HepG2 (cell line): ENCODE measurements at regions not wholly inside any gene's neighbourhood (a gene's known extent, or its start where the extent isn't known, plus 50 kb on each side); places are given as distances from the start of the nearest gene placed in this dataset.

Experiments
- ATAC-seq: fragments of 200-7000 bp; cut with Tn5 transposase; 3 replicates; pipeline ENCODE4 v1.9.1; 2020; ENCODE audit warnings: mild to moderate bottlenecking, moderate library complexity
- BruUV-seq: library from RNA; stranded (reverse); fragments of 400-500 nt; replicated peaks from 2 replicates; lab custom pipeline; 2021; lab: Mats Ljungman, UMichigan
- CTCF ChIA-PET: fragments of 300-600 bp; formaldehyde crosslinking; extraction: SDS; loops from one replicate; lab custom pipeline; 2021; ENCODE audit warnings: low total read pairs, inconsistent platforms, low intra/inter-chr PET ratio; lab: Yijun Ruan, JAX
- POLR2A ChIA-PET: fragments of 350-600 bp; sonication (Branson Sonifier 250); formaldehyde crosslinking; loops from one replicate; lab custom pipeline; 2020; ENCODE audit warnings: antibody characterized with exemption, inconsistent platforms; lab: Yijun Ruan, JAX
- DNase-seq: peaks from one replicate; pipeline ENCODE4 v3.0.0-alpha.2; 2015; ENCODE audit warnings: low spot score
- FAIRE-seq: peaks from 3 replicates; lab custom pipeline; 2011; peaks lifted over from hg19 to GRCh38; lab: Jason Lieb, UNC
- H2AFZ ChIP-seq: one replicate; pipeline ENCODE4 v1.6.1; 2011; ENCODE audit warnings: low read length, inconsistent platforms
- H3K27ac ChIP-seq: fragments of 300-600 bp; 3 replicates; pipeline ENCODE4 v1.8.0; 2011; ENCODE audit warnings: mixed run types, mild to moderate bottlenecking, mixed read lengths, low read length, inconsistent platforms; ENCODE audit not compliant: insufficient read depth; ENCODE audit errors: extremely low read length
- H3K27me3 ChIP-seq, 2 experiments: fragments of 200-600 bp in 1 of 2; 2 replicates in 1 of 2; 3 replicates in 1 of 2; pipeline versions ENCODE4 v1.6.0 to v1.8.0; 2011; ENCODE audit warnings: low read length in 2 of 2, mild to moderate bottlenecking in 2 of 2, moderate library complexity in 2 of 2, inconsistent platforms in 1 of 2; ENCODE audit not compliant: insufficient read depth in 2 of 2, control insufficient read depth in 1 of 2
- H3K36me3 ChIP-seq, 2 experiments: fragments of 200-600 bp in 1 of 2; replicated peaks in 1 of 2; 2 replicates in 1 of 2; 3 replicates in 1 of 2; pipeline versions ENCODE4 v1.5.1 to v1.8.0; 2011; ENCODE audit warnings: low read length in 2 of 2, inconsistent platforms in 1 of 2; ENCODE audit not compliant: insufficient read depth in 2 of 2, control insufficient read depth in 1 of 2
- H3K4me1 ChIP-seq: 2 replicates; pipeline ENCODE4 v1.5.1; 2012; ENCODE audit warnings: low read length, inconsistent platforms; ENCODE audit not compliant: insufficient read depth
- H3K4me2 ChIP-seq: 2 replicates; pipeline ENCODE4 v1.6.0; 2011; ENCODE audit warnings: low read depth, low read length, inconsistent platforms
- H3K4me3 ChIP-seq, 3 experiments: fragments of 200-600 bp in 1 of 3; sonication (generic), shearing (Covaris generic) in 1 of 3; replicated peaks in 1 of 3; 2 replicates each; pipeline ENCODE4 v1.5.1; 2011 to 2016; ENCODE audit warnings: low read length in 3 of 3, inconsistent platforms in 2 of 3, low read depth in 2 of 3, mild to moderate bottlenecking in 2 of 3, control low read depth in 1 of 3, mixed read lengths in 1 of 3; ENCODE audit not compliant: insufficient read depth in 1 of 3
- H3K79me2 ChIP-seq: one replicate; pipeline ENCODE4 v1.6.1; 2011; ENCODE audit warnings: low read length, inconsistent platforms; ENCODE audit not compliant: insufficient read depth
- H3K9ac ChIP-seq: 2 replicates; pipeline ENCODE4 v1.6.0; 2011; ENCODE audit warnings: mild to moderate bottlenecking, low read depth, low read length, inconsistent platforms; ENCODE audit not compliant: insufficient read depth
- H3K9me3 ChIP-seq: 2 replicates; pipeline ENCODE4 v1.5.1; 2012; ENCODE audit warnings: mild to moderate bottlenecking, low read length
- H4K20me1 ChIP-seq: 2 replicates; pipeline ENCODE4 v1.6.0; 2011; ENCODE audit warnings: inconsistent platforms, mild to moderate bottlenecking, low read length, moderate library complexity; ENCODE audit not compliant: insufficient read depth
- CEBPB ChIP-seq: IDR thresholded peaks from 2 replicates; pipeline ENCODE4 v1.6.1; 2011; ENCODE audit warnings: low read depth, low read length, improper control_type of control experiment, borderline replicate concordance
- FOXJ3 ChIP-seq: sonication (generic); formaldehyde crosslinking; IDR thresholded peaks from 2 replicates; pipeline ENCODE4 v1.4.0; 2020; ENCODE audit warnings: missing genetic modification reagents, mild to moderate bottlenecking, borderline replicate concordance
- RXRA ChIP-seq: sonication (generic); formaldehyde crosslinking; IDR thresholded peaks from 2 replicates; pipeline ENCODE4 v1.5.1; 2020; ENCODE audit warnings: missing genetic modification reagents
- ZSCAN12 ChIP-seq: sonication (generic); formaldehyde crosslinking; IDR thresholded peaks from 2 replicates; pipeline ENCODE4 v1.9.0; 2021; ENCODE audit warnings: mild to moderate bottlenecking, missing genetic modification reagents
- WGBS: methylation state at CpG from one replicate; pipeline ENCODE4 v1.1.6; 2017; ENCODE audit warnings: low lambda C conversion rate; 5-methylcytosine and 5-hydroxymethylcytosine counted together
- in situ Hi-C: cut with HindIII; loops from 2 replicates; pipeline ENCODE4 v1.10.0; 2017; ENCODE audit warnings: low pct_unique_long_range_greater_than_20kb; ENCODE audit not compliant: extremely low pct_ligation_motif_present
- intact Hi-C: fragments of 100-400 bp; cut with micrococcal nuclease; formaldehyde crosslinking; loops from one replicate; pipeline ENCODE4 v1.10.0; 2022; ENCODE audit not compliant: unreplicated experiment
- TF ChIP-seq, protein P1 (sequence below): sonication (generic); formaldehyde crosslinking; IDR thresholded peaks from 2 replicates; pipeline ENCODE4 v1.8.1; 2023; ENCODE audit warnings: mild to moderate bottlenecking, missing genetic modification reagents, borderline replicate concordance
- TF ChIP-seq, protein P2 (sequence below): sonication (generic); formaldehyde crosslinking; IDR thresholded peaks from 2 replicates; pipeline ENCODE4 v1.4.0; 2020; ENCODE audit warnings: missing genetic modification reagents
- TF ChIP-seq, protein P3 (sequence below): sonication (generic); formaldehyde crosslinking; IDR thresholded peaks from 2 replicates; pipeline ENCODE4 v1.5.1; 2020; ENCODE audit warnings: mild to moderate bottlenecking, missing genetic modification reagents, moderate library complexity
- TF ChIP-seq, protein P4 (sequence below): sonication (generic); formaldehyde crosslinking; IDR thresholded peaks from 2 replicates; pipeline ENCODE4 v1.8.1; 2023; ENCODE audit warnings: mild to moderate bottlenecking, inconsistent platforms, moderate library complexity, missing genetic modification reagents, borderline replicate concordance
- TF ChIP-seq, protein P5 (sequence below): sonication (generic); formaldehyde crosslinking; IDR thresholded peaks from 2 replicates; pipeline ENCODE4 v1.4.0; 2020; ENCODE audit warnings: mild to moderate bottlenecking, missing genetic modification reagents

DNA sequence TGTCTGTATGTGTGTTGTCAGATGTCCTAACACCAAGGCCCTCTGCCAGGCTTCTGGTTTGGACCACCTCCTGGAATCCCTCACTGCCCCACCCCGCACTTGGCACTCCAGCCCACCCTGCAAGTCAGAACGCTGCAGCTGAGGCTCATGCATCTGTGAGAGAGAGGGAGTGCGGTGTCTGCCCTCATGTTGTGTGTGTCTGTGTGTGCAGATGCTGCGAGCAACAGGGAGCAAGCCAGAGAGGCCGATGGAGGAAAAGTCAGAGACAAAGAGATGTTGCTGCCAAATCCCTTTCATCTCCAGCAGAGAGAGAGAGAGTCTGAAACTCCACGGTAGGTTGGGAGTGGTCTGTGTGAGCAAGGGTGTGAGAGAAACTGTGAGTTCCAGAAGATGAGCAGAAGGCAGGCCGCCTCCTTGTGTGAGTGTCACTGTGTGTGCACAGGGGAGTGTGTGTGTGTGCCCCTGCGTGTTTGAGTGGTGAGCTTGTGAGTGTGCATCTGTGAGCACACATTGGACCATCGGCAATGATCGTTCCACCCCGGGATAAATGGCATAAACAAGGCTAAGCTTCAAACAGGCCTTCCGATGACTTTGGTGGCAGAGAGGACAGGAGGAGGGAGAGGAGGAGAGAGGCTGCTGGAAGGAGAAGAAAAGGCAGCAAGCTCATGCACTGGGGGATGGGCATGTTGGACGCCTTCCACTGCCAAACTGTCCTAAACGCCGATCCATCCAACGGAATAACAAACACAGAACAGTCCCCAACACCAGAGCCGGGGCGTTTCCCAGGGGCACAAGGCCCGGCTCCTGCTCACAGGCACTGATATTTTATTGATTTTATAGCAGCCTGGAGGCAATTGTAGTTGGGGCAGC lies 99.2 kb upstream of the GRIK3 start:
- Histone ChIP-seq H3K4me1 (0 out of 2 replicates have a peak, but pooled peaks cover 6% of the 10 kb centered on the region), H3K27ac (no peak overlapping the region), H3K36me3 (no peaks in the 10 kb centered on the region), H3K4me3 (no peak overlapping the region), H3K4me2 (no peak overlapping the region), H3K9me3 (no peaks in the 10 kb centered on the region), H3K27me3 (peaks cover 2 to 12% of the 10 kb centered on the region in 2 experiments; a peak in 4 of 5 replicates), H3K9ac (no peak overlapping the region), H2AFZ (no peak overlapping the region), H4K20me1 (no peaks in the 10 kb centered on the region), H3K79me2 (no peaks in the 10 kb centered on the region)
- ATAC-seq (no peak), DNase-seq (no peak), FAIRE-seq (no peak)
- ChIA-PET CTCF (no interaction called here), POLR2A (no interaction called here)
- in situ Hi-C loops (no loop called here), intact Hi-C loops (no loop called here)
- WGBS, result 17% methylated on average over 19 of the region's 19 CpGs
- BruUV-seq, result no TSS peak
- TF ChIP-seq, protein P1, sequence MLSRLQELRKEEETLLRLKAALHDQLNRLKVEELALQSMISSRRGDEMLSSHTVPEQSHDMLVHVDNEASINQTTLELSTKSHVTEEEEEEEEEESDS (CRISPR knock-in tag), result no peak
- TF ChIP-seq ZSCAN12 (CRISPR knock-in tag), result no peak
- TF ChIP-seq, protein P2, sequence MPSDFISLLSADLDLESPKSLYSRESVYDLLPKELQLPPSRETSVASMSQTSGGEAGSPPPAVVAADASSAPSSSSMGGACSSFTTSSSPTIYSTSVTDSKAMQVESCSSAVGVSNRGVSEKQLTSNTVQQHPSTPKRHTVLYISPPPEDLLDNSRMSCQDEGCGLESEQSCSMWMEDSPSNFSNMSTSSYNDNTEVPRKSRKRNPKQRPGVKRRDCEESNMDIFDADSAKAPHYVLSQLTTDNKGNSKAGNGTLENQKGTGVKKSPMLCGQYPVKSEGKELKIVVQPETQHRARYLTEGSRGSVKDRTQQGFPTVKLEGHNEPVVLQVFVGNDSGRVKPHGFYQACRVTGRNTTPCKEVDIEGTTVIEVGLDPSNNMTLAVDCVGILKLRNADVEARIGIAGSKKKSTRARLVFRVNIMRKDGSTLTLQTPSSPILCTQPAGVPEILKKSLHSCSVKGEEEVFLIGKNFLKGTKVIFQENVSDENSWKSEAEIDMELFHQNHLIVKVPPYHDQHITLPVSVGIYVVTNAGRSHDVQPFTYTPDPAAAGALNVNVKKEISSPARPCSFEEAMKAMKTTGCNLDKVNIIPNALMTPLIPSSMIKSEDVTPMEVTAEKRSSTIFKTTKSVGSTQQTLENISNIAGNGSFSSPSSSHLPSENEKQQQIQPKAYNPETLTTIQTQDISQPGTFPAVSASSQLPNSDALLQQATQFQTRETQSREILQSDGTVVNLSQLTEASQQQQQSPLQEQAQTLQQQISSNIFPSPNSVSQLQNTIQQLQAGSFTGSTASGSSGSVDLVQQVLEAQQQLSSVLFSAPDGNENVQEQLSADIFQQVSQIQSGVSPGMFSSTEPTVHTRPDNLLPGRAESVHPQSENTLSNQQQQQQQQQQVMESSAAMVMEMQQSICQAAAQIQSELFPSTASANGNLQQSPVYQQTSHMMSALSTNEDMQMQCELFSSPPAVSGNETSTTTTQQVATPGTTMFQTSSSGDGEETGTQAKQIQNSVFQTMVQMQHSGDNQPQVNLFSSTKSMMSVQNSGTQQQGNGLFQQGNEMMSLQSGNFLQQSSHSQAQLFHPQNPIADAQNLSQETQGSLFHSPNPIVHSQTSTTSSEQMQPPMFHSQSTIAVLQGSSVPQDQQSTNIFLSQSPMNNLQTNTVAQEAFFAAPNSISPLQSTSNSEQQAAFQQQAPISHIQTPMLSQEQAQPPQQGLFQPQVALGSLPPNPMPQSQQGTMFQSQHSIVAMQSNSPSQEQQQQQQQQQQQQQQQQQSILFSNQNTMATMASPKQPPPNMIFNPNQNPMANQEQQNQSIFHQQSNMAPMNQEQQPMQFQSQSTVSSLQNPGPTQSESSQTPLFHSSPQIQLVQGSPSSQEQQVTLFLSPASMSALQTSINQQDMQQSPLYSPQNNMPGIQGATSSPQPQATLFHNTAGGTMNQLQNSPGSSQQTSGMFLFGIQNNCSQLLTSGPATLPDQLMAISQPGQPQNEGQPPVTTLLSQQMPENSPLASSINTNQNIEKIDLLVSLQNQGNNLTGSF, result no peak
- TF ChIP-seq, protein P3, sequence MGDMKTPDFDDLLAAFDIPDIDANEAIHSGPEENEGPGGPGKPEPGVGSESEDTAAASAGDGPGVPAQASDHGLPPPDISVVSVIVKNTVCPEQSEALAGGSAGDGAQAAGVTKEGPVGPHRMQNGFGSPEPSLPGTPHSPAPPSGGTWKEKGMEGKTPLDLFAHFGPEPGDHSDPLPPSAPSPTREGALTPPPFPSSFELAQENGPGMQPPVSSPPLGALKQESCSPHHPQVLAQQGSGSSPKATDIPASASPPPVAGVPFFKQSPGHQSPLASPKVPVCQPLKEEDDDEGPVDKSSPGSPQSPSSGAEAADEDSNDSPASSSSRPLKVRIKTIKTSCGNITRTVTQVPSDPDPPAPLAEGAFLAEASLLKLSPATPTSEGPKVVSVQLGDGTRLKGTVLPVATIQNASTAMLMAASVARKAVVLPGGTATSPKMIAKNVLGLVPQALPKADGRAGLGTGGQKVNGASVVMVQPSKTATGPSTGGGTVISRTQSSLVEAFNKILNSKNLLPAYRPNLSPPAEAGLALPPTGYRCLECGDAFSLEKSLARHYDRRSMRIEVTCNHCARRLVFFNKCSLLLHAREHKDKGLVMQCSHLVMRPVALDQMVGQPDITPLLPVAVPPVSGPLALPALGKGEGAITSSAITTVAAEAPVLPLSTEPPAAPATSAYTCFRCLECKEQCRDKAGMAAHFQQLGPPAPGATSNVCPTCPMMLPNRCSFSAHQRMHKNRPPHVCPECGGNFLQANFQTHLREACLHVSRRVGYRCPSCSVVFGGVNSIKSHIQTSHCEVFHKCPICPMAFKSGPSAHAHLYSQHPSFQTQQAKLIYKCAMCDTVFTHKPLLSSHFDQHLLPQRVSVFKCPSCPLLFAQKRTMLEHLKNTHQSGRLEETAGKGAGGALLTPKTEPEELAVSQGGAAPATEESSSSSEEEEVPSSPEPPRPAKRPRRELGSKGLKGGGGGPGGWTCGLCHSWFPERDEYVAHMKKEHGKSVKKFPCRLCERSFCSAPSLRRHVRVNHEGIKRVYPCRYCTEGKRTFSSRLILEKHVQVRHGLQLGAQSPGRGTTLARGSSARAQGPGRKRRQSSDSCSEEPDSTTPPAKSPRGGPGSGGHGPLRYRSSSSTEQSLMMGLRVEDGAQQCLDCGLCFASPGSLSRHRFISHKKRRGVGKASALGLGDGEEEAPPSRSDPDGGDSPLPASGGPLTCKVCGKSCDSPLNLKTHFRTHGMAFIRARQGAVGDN (CRISPR knock-in tag), result no peak
- TF ChIP-seq, protein P4, sequence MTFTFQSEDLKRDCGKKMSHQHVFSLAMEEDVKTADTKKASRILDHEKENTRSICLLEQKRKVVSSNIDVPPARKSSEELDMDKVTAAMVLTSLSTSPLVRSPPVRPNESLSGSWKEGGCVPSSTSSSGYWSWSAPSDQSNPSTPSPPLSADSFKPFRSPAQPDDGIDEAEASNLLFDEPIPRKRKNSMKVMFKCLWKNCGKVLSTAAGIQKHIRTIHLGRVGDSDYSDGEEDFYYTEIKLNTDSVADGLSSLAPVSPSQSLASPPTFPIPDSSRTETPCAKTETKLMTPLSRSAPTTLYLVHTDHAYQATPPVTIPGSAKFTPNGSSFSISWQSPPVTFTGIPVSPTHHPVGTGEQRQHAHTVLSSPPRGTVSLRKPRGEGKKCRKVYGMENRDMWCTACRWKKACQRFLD (CRISPR knock-in tag), result no peak
- TF ChIP-seq CEBPB, result no peak
- TF ChIP-seq, protein P5, sequence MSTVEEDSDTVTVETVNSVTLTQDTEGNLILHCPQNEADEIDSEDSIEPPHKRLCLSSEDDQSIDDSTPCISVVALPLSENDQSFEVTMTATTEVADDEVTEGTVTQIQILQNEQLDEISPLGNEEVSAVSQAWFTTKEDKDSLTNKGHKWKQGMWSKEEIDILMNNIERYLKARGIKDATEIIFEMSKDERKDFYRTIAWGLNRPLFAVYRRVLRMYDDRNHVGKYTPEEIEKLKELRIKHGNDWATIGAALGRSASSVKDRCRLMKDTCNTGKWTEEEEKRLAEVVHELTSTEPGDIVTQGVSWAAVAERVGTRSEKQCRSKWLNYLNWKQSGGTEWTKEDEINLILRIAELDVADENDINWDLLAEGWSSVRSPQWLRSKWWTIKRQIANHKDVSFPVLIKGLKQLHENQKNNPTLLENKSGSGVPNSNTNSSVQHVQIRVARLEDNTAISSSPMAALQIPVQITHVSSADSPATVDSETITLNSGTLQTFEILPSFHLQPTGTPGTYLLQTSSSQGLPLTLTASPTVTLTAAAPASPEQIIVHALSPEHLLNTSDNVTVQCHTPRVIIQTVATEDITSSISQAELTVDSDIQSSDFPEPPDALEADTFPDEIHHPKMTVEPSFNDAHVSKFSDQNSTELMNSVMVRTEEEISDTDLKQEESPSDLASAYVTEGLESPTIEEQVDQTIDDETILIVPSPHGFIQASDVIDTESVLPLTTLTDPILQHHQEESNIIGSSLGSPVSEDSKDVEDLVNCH (CRISPR knock-in tag), result no peak
- no peak for TF ChIP-seq RXRA
- no peak for TF ChIP-seq FOXJ3
